ENCODE measurements at regions not wholly inside any gene's neighbourhood (a gene's known extent, or its start where the extent isn't known, plus 50 kb on each side); places are given as distances from the start of the nearest gene placed in this dataset.

DNA sequence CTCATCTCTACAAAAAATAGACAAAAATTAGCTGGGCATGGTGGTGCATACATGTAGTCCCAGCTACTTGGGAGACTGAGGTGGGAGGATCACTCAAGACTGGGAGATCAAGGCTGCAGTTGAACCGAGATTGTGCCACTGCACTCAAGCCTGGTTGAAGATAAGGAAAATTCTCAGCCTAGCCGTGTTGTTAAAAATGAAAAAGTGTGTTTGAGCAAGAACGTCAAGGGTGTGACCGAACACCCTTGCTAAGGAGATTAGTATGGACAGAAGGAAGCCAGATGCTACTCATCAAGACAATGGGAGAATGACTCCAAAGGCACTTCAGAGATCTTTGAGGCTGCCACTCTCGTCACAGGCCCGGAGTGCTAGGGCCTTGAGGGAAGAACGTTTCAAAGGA, 70.0 kb upstream of the NDUFV2 start:
- Histone ChIP-seq H3K27me3 (ENCODE audit: control insufficient read depth in 4 of 4, insufficient read depth in 4 of 4, low read length in 3 of 4) (no peaks in the 10 kb centered on the region), H3K9ac (ENCODE audit: low read depth in 1 of 2, low read length in 2 of 2) (no peak overlapping the region), H3K36me3 (ENCODE audit: control insufficient read depth in 4 of 4, insufficient read depth in 3 of 4, low read depth in 1 of 4, low read length in 3 of 4) (no peaks in the 10 kb centered on the region), H3K4me1 (ENCODE audit: control insufficient read depth in 4 of 4, insufficient read depth in 4 of 4, low read length in 3 of 4) (no peaks in the 10 kb centered on the region), H3K9me3 (ENCODE audit: control insufficient read depth in 4 of 4, low read length in 3 of 4) (peaks cover 0 to 3% (median 0%) of the 10 kb centered on the region in 4 donors), H3K27ac (ENCODE audit: low read depth in 1 of 2, low read length in 2 of 2) (no peak overlapping the region), H3K4me3 (ENCODE audit: low read depth in 1 of 3, low read length in 3 of 3) (no peak overlapping the region)
- DNase-seq (ENCODE audit: low spot score): no peak
- TF ChIP-seq RAD21 (IDR thresholded peaks at IDR 0.05) (no peak), NR2F2 (IDR thresholded peaks at IDR 0.05) (no peak)
- TF ChIP-seq, protein P1, sequence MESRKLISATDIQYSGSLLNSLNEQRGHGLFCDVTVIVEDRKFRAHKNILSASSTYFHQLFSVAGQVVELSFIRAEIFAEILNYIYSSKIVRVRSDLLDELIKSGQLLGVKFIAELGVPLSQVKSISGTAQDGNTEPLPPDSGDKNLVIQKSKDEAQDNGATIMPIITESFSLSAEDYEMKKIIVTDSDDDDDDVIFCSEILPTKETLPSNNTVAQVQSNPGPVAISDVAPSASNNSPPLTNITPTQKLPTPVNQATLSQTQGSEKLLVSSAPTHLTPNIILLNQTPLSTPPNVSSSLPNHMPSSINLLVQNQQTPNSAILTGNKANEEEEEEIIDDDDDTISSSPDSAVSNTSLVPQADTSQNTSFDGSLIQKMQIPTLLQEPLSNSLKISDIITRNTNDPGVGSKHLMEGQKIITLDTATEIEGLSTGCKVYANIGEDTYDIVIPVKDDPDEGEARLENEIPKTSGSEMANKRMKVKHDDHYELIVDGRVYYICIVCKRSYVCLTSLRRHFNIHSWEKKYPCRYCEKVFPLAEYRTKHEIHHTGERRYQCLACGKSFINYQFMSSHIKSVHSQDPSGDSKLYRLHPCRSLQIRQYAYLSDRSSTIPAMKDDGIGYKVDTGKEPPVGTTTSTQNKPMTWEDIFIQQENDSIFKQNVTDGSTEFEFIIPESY (IDR thresholded peaks at IDR 0.05): no peak
- 92% methylated on average over 7 of the region's 7 CpGs for WGBS

DNA sequence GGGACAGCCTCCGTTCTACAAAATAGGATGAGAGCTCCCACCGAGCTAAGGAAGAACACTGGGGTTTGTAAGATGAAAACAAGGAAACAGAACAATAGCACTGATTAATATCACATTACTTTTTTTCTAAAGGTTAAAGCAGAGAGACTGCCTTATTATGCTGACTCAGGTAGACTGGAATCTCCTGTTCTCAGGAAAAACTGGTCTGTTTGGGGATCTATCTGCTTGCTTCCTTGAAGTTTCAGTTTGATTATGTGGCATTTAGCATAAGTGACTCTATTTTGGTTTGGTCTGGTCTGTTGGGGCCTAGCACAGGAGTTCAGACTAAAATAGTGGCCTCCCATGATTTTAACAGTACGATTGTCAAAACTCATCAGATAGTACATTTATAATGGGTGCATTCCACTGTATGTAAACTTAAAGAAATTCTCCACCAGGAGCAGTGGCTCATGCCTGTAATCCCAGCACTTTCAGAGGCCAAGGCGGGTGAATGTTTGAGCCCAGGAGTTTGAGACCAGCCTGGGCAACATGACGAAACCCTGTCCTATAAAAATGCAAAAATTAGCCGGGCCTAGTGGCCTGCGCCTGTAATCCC, 64.1 kb upstream of the NDUFV2 start:
- no peaks in the 10 kb centered on the region for H3K36me3 ChIP-seq (ENCODE audit: control insufficient read depth in 4 of 4, insufficient read depth in 3 of 4, low read depth in 1 of 4, low read length in 3 of 4)
- H3K9me3 ChIP-seq (ENCODE audit: control insufficient read depth in 4 of 4, low read length in 3 of 4): peaks cover 0 to 3% (median 0%) of the 10 kb centered on the region in 4 donors
- H3K27ac ChIP-seq (ENCODE audit: low read depth in 1 of 2, low read length in 2 of 2): no peak overlapping the region
- 88% methylated on average over 7 of the region's 7 CpGs for WGBS
- TF ChIP-seq SP1 (IDR thresholded peaks at IDR 0.05) (no peak), GABPA (IDR thresholded peaks at IDR 0.05 in 1 of 2, conservative IDR thresholded peaks at IDR 0.05 in 1 of 2) (no peak), YY1 (IDR thresholded peaks at IDR 0.05) (no peak), HNF4A (conservative IDR thresholded peaks at IDR 0.05) (no peak), EGR1 (IDR thresholded peaks at IDR 0.05; ENCODE audit: low read depth in 2 of 2) (no peak), RXRA (IDR thresholded peaks at IDR 0.05) (no peak), FOXA2 (IDR thresholded peaks at IDR 0.05) (no peak), JUND (IDR thresholded peaks at IDR 0.05) (no peak), TAF1 (conservative IDR thresholded peaks at IDR 0.05) (no peak)
- TF ChIP-seq, protein P2, sequence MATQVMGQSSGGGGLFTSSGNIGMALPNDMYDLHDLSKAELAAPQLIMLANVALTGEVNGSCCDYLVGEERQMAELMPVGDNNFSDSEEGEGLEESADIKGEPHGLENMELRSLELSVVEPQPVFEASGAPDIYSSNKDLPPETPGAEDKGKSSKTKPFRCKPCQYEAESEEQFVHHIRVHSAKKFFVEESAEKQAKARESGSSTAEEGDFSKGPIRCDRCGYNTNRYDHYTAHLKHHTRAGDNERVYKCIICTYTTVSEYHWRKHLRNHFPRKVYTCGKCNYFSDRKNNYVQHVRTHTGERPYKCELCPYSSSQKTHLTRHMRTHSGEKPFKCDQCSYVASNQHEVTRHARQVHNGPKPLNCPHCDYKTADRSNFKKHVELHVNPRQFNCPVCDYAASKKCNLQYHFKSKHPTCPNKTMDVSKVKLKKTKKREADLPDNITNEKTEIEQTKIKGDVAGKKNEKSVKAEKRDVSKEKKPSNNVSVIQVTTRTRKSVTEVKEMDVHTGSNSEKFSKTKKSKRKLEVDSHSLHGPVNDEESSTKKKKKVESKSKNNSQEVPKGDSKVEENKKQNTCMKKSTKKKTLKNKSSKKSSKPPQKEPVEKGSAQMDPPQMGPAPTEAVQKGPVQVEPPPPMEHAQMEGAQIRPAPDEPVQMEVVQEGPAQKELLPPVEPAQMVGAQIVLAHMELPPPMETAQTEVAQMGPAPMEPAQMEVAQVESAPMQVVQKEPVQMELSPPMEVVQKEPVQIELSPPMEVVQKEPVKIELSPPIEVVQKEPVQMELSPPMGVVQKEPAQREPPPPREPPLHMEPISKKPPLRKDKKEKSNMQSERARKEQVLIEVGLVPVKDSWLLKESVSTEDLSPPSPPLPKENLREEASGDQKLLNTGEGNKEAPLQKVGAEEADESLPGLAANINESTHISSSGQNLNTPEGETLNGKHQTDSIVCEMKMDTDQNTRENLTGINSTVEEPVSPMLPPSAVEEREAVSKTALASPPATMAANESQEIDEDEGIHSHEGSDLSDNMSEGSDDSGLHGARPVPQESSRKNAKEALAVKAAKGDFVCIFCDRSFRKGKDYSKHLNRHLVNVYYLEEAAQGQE (IDR thresholded peaks at IDR 0.05): no peak
- TF ChIP-seq, protein P3, sequence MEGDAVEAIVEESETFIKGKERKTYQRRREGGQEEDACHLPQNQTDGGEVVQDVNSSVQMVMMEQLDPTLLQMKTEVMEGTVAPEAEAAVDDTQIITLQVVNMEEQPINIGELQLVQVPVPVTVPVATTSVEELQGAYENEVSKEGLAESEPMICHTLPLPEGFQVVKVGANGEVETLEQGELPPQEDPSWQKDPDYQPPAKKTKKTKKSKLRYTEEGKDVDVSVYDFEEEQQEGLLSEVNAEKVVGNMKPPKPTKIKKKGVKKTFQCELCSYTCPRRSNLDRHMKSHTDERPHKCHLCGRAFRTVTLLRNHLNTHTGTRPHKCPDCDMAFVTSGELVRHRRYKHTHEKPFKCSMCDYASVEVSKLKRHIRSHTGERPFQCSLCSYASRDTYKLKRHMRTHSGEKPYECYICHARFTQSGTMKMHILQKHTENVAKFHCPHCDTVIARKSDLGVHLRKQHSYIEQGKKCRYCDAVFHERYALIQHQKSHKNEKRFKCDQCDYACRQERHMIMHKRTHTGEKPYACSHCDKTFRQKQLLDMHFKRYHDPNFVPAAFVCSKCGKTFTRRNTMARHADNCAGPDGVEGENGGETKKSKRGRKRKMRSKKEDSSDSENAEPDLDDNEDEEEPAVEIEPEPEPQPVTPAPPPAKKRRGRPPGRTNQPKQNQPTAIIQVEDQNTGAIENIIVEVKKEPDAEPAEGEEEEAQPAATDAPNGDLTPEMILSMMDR (IDR thresholded peaks at IDR 0.05; ENCODE audit: low read depth, low read length, missing input control): no peak
- TF ChIP-seq, protein P4, sequence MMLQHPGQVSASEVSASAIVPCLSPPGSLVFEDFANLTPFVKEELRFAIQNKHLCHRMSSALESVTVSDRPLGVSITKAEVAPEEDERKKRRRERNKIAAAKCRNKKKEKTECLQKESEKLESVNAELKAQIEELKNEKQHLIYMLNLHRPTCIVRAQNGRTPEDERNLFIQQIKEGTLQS (IDR thresholded peaks at IDR 0.05): no peak
- TF ChIP-seq, protein P5, sequence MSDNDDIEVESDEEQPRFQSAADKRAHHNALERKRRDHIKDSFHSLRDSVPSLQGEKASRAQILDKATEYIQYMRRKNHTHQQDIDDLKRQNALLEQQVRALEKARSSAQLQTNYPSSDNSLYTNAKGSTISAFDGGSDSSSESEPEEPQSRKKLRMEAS (IDR thresholded peaks at IDR 0.05): no peak
- TF ChIP-seq, protein P1 (IDR thresholded peaks at IDR 0.05): no peak
- H3K4me3 ChIP-seq (ENCODE audit: low read depth in 1 of 3, low read length in 3 of 3): no peak overlapping the region
- no peaks in the 10 kb centered on the region for H3K27me3 ChIP-seq (ENCODE audit: control insufficient read depth in 4 of 4, insufficient read depth in 4 of 4, low read length in 3 of 4)
- DNase-seq (ENCODE audit: low spot score): no peak
- no peak overlapping the region for H3K9ac ChIP-seq (ENCODE audit: low read depth in 1 of 2, low read length in 2 of 2)
- H3K4me1 ChIP-seq (ENCODE audit: control insufficient read depth in 4 of 4, insufficient read depth in 4 of 4, low read length in 3 of 4): peaks cover 0 to 8% (median 5%) of the 10 kb centered on the region in 4 donors
